GM19328 (cell line): ENCODE measurements at regions not wholly inside any gene's neighbourhood (a gene's known extent, or its start where the extent isn't known, plus 50 kb on each side); places are given as distances from the start of the nearest gene placed in this dataset.

Source experiments
- ATAC-seq: cut with Tn5 transposase; IDR thresholded peaks from one replicate; pipeline ENCODE4 v1.9.1; 2021; ENCODE audit warnings: mild to moderate bottlenecking, moderate library complexity; ENCODE audit not compliant: unreplicated experiment

DNA sequence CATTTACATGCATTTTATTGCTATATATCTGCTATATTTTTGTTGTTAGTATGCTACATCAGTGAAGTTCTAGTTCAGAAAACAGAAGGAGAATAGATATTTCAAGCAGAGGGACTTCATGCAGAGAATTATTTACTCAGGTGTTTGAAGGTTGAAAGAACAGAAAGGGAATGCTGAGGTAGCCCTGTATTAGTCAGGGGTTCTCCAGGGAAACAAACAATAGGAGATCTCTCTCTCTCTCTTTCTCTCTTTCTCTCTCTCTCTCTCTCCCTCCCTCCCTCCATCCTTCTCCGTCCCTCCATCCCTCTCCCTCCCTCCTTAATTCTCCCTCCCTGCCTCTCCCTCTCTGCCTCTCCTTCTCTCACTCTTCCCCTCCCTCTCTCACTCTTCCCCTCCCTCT lies 114.3 kb upstream of the TDRD3 start:
- ATAC-seq, result no peak

DNA sequence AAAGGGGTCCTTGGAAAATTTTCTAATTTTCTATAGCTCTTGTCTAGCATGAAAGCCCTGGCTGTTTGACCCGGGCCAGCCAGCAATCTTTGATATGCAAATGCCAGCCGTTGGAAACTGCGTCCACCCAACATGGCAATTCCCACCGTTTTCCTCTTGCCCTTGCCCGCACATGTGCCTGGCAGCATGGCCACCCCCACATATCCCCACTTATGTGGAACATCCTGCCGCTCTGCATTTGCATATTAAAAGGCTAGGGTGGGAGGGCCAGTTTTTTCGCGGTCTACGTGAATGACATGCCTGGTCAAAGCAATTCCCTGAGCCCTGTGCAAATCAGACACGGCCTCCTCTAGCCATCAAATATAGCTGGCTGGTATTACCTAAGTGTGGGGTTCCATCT lies 110.3 kb upstream of the TDRD3 start:
- ATAC-seq, result no peak

DNA sequence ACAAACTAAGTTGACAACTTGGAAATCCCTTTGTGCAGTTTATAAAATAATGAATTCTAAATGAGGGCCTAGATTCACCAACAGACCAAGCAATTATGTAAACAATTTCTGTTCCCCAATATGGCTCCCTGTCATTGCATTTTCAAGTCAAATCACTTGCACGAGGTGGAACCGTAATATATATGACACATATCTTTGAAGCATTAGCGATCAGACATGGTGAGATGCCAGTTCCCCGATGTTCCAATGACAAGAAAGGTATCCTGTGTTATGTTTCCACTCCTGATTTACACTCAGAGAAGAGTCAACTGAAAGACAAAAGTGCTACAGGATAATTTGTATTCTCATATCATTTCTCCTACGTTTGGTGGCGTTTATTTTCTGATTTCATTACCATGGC lies 108.5 kb upstream of the TDRD3 start:
- ATAC-seq, result no peak

DNA sequence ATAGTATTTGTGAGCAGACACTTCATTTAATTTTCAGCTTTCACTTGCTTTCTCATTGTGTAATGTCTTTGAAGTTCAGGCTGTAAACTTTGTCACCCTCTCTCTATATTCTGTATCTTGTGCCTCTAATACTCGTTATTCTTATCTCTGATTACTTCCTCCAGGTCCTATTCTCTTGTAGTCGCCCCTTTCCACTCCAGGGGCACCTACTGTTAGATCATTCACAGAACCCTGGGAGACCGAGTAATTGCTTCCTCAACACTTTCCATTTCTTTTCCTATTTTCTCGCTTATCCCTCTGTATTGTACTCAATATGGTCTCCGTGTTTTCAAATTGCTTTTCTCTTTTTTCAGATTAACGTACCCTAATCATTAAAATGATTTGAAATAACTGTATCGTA lies 93.9 kb upstream of the TDRD3 start:
- no peak for ATAC-seq

DNA sequence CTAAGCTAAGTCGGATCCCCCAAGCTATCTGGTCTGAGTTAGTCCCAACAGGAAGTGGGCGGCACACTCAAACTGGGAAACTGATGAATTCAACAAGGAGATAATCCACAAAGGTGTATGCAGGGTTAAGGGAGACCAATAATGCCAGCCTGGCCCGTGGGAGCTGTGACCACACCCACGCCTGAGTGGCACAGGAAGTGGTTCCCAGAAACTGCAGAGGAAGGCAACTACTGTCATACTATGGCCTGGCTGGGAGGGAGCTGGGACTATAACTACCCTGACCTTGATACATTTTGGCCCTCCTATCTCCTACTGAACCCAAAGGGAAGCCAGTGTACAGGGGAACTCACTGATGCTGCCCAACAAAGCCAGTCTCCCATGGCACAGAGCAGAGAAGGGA lies 85.5 kb upstream of the TDRD3 start:
- no peak for ATAC-seq

DNA sequence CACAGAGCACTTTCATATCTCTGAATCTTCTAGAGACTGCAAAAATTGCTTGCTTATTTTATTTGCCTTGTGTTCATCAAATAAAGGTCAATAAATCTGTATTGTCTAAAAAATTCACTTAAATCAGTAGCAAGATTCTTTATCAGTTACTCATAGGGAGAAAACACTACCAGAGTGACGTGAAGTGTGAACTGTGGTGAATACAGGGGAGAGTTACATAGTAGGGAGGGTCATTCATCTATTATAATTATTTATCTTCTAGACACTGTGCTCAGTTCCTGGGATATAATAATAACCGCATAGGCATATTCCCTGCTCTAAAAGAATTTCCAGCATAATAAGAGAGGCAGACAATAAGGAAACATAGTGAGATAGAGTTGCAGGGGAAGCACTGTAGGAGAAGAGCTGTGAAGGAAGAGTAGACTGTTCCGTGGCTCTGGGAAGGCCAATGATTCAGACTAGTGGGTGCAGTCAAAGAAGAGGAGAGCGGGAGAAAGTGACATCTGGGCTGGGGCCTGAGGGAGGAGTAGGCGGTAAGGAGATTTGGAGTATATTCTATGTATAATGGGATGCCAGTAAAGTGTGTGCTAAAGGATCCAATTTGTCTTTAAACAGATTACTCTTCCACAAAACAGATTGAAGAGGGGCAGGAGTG lies 84.0 kb upstream of the TDRD3 start:
- ATAC-seq, result no peak

DNA sequence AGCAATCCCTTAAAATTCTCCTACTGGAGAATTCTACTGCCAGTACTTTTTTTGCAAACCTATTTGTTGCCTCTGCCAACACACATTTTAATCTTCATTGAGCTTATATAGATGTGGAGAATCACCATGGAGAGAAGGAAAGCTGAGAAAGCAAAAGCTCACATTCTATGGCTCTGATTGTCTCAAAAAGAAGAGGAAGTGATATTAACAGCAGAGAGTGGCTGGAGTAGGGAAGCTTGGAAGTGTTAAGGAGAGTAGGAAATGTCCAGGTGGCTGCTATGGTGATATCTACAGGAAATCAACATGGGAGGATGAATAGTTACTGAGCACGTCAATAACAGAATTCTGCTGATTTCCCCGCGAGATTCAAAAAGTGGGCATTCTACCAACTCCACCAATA lies 78.8 kb upstream of the TDRD3 start:
- no peak for ATAC-seq

DNA sequence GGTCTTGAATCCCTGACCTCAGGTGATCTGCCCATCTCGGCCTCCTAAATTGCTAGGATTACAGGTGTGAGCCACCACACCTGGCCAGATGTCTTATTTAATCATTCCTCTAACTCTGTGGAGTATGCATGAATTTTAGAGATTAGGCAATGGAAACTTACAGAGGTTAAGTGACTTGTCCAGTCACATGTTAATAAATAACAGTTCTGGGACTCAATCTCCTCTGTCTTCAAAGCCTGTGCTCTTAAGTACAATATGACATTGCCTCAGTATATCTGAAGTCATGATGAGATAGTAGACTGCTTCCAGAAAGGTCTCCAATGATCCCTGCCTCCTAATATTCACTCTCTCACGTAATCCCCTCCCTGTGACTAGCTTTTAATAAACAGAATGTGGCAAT lies 72.9 kb upstream of the TDRD3 start:
- no peak for ATAC-seq

DNA sequence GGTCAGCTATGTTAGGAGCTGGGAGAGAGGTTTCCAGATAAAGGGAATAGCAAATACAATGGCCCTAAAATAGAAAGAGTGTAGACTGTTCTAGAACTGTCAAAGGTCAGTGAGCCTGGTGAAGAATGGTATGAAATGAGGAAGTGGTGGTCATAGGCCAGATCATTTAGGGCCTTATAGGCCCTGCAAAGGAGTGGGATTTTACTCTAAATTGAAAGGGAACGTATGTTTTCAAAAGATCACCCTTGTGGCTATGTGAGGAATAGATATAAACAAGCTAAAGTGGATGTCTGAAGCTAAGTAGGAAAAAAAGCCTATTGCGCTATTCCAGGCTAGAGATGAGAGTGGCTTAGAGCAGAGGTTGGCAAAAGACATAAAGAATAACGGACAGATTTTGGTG lies 70.7 kb upstream of the TDRD3 start:
- ATAC-seq, result no peak

DNA sequence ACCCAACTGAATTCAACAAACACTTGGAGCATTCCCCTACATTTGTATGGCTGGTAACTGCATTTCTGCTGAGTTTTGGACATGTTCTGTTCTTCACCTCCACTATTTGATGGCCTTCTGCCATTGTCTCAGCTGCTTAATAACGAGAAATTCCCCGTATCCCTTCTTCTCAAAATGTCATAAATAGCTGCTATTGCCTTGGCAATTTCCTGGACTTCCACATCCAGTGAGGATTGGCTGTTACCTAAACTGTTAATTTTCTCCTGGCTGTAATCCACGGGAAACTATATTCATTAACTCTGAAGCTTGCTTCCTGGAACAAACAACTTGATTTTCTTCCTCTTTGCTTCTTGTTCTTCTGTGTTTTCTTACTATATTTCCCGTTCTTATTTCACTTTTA lies 69.5 kb upstream of the TDRD3 start:
- no peak for ATAC-seq

DNA sequence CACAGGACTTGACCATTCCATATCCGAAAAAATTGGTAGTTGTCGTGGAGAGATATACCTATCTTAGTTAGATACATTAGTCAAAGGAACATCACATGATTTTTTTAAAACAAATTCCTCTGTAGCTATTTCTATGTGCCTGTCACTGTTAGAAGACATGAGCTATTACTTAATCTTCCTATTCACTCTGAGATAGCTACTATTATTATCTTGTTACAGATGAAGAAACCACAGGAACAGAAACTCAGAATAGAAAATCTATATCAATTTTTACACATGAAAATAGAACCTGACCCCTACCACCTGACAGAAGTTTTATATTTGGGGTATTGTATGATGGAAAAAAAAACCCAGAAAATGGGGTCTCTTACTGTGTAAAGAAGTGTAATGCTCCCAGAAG lies 68.9 kb upstream of the TDRD3 start:
- ATAC-seq, result no peak

DNA sequence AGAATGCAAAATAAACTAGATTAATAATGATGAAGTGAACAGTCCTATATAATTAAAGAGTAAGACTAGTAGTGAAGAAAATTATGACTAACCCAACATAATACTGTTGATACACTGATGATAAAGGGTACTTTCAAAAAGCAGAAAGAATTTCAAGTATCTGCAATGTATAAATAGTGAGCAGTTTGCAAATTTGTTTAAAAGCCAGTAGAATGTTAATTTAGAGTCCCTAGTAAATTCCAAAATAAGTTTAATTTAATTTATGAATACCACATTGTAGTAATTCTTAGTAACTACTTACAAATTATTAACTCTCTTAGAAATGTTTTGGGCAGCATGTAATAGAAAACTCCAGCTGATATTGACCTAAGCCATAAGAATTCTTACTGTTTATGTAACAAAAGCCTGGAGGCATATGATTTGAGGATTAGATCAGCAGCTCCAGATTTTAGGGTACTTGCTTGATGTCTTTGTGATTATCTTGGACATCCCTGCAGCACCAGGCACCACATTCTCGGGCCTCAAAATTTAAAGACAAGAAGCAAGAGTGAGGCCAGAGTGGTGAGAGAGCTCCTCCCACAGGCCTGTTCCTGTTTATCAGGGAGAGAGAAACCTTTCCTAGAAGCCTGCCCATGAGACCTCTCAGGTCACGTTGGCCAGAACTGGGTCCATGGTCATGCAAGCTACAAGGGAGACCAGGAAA lies 67.6 kb upstream of the TDRD3 start:
- ATAC-seq, result peak; percentile 59

DNA sequence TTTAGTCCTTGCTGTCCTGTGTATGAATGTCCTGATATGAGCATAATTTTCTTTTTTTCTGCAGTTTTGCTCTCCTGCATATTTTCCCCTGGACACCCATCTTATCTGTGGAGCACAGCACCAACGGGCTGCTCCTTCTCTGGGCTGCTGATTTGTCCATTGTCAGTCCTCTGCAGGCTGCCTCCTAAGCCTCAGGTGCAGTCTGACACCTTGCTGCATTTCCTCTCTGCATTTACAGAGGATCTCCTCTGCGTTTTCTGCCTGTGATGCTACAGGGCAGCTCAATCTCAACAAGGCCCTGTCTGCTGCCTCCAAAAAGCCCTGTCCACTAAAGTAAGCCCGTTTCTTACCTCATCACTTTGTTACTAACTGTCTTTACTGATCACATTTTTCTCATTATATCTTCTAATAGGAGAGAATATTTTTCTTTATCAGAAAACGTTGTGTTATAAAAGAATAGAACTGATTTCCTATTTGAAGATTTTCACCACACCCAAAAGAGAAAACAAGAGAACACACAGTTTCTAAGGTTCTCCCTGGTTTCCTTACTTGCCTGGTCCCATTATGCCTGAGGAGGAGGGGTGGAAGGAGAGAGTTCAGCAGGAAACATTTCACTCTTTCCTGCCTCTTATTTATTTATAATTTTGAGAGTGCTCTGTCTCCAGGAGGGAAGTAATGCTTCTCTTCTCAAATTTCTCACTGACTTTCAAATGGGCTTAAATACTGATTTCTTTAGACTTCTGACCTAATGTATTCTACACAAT lies 65.6 kb upstream of the TDRD3 start:
- ATAC-seq, result no peak

DNA sequence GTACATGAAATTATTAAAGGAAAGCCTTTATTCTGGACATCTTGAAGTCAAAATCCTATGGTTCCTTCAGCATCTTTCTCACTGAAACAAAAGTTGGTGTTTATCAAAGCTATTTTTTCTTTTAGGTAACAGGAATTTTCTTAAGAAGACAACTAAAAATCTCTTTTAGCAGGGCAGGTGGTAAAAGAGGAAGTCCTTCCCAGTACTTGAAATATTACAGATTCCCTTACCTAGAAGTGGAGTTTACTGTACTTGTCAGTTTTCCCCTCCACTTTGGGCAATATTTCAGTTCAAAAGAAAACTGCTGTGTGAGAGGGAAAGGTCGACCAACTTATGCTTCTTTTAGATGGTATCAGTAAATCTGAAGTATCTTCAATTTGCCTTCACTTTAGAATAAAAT lies 64.3 kb upstream of the TDRD3 start:
- no peak for ATAC-seq

DNA sequence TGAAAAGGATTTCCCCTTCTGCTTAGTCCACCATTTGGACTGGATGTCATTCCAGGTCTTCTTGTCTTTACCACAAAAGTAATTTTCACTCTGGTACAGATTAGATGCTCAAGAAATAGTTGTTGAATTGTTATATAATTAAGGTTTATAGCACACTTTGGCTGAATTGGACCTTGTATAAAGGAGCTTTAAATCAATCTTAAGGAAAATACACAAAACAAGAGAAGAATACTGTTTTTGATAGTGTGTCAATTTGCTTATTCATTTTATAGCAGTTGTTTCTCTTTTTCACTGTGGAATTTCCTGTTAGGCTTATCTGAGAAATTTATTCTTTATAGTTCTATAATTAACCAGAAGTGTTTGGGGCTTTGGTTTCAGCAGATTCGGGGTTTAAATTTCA lies 62.7 kb upstream of the TDRD3 start:
- ATAC-seq, result no peak

DNA sequence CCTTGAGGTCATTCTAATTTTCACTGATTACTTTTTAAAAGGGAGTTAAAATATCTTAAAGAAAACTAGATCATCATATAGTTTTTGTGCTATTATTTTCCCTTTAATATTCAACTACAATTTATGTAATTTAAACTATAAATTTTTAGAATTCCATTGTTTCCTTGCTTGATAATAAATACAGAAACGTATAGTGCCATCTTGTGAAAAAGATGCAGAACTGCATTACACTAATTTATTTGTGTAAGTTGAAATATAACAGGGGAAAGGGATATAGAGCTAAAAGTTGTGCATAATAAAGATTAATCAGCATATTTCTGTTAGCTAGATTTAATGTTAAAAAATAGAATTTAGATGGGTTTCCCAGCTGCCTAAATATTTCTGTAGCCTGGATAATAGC lies 61.5 kb upstream of the TDRD3 start:
- no peak for ATAC-seq

DNA sequence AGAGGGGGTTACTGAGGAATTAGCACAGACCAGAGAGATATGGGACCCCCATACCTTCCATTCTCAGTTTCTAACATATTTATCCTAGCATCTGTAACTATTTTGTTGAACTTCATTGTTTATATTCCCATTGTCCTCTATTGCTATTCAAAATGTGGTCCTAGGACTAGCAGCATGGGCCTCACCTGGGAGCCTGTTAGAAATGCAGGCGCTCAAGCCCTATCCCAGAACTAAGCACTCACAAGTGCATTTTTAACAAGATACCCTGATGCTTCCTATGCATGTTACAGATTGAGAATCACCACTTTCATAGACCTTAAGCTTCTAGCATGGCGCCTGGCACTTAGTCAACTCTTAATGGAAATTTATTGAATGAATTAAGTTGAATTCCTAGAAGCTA lies 58.3 kb upstream of the TDRD3 start:
- no peak for ATAC-seq

DNA sequence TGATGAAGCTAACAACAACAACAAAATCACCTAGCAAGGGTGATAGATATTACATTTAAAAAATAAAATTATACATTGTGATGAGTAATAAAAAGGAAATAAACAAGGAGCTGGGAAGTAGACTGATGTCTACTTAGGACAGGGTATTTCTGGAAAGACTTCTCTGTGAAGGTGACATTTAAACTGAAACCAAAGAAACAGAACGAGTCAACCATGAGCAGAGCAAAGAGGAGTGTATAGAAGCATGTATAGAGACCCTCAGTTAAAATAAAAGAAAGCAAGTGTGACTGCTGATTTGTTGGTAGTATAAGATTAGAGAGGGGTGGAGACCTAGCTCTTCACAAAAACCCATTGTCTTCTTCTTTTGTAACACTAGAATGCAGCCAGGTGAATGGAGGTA lies 53.0 kb upstream of the TDRD3 start:
- no peak for ATAC-seq

DNA sequence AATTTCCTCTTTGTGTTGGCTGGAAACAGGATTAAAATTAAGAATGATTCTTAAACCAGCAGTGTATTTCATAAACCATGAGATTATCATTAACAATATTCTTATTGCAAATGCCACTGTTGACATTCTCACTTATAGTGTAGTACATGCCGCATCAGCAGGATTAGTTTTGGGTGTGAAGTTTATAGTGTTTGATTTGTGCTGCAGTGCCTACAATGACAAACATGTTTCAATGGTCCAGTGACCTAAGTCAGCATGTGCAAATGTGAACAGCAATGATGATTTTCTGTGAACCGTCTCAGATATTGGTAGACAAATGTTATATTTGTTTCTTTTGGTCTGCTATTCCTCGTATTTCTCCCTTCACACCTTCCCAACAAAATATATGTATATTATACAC lies 49.8 kb upstream of the TDRD3 start:
- no peak for ATAC-seq
